Panc1 (cell line): ENCODE measurements at regions not wholly inside any gene's neighbourhood (a gene's known extent, or its start where the extent isn't known, plus 50 kb on each side); places are given as distances from the start of the nearest gene placed in this dataset.

Source experiments
- ATAC-seq: fragments of 200-7000 bp; cut with Tn5 transposase; 2 replicates; pipeline ENCODE4 v1.9.1; 2020; ENCODE audit warnings: mild to moderate bottlenecking, moderate library complexity
- BruUV-seq: library from RNA; stranded (reverse); fragments of 400-500 nt; replicated peaks from 2 replicates; lab custom pipeline; 2021; lab: Mats Ljungman, UMichigan
- CTCF ChIA-PET: fragments of 300-600 bp; sonication (Branson Sonifier 250); formaldehyde crosslinking; loops from one replicate; lab custom pipeline; 2022; ENCODE audit warnings: antibody characterized with exemption; lab: Charles Lee
- POLR2A ChIA-PET: fragments of 300-600 bp; sonication (Branson Sonifier 250); formaldehyde crosslinking; loops from one replicate; lab custom pipeline; 2022; ENCODE audit warnings: antibody characterized with exemption; lab: Charles Lee
- DNase-seq: peaks from one replicate; pipeline ENCODE4 v3.0.0-alpha.2; 2010; ENCODE audit warnings: low read depth, low spot score
- H3K27ac ChIP-seq: 2 replicates; pipeline ENCODE4 v1.5.1; 2011; ENCODE audit warnings: mild to moderate bottlenecking, low read length, inconsistent platforms
- H3K27me3 ChIP-seq: fragments of 200-500 bp; sonication (Bioruptor generic); 2 replicates; pipeline ENCODE4 v1.6.0; 2014; ENCODE audit warnings: low read length, inconsistent platforms; ENCODE audit not compliant: control insufficient read depth, insufficient read depth
- H3K36me3 ChIP-seq: fragments of 200-500 bp; sonication (Bioruptor generic); 2 replicates; pipeline ENCODE4 v1.5.1; 2014; ENCODE audit warnings: inconsistent platforms, mild to moderate bottlenecking, low read length, moderate library complexity; ENCODE audit not compliant: control insufficient read depth, insufficient read depth
- H3K4me1 ChIP-seq: 2 replicates; pipeline ENCODE4 v1.5.1; 2011; ENCODE audit warnings: inconsistent platforms, mild to moderate bottlenecking, low read length, moderate library complexity; ENCODE audit not compliant: control insufficient read depth, insufficient read depth
- H3K4me3 ChIP-seq, 2 experiments: 2 replicates each; pipeline ENCODE4 v1.5.1; 2011 to 2012; ENCODE audit warnings: low read depth in 2 of 2, low read length in 2 of 2, mild to moderate bottlenecking in 2 of 2, inconsistent platforms in 1 of 2, moderate library complexity in 1 of 2
- H3K9me3 ChIP-seq: fragments of 200-500 bp; sonication (Bioruptor generic); 2 replicates; pipeline ENCODE4 v1.5.1; 2014; ENCODE audit warnings: low read depth, mild to moderate bottlenecking, inconsistent platforms, low read length, moderate library complexity; ENCODE audit not compliant: control insufficient read depth, insufficient read depth
- POLR2AphosphoS5 ChIP-seq: IDR thresholded peaks from 2 replicates; pipeline ENCODE4 v1.6.1; 2012; ENCODE audit warnings: mild to moderate bottlenecking, low read depth, low read length, moderate library complexity
- SIN3A ChIP-seq: IDR thresholded peaks from 2 replicates; pipeline ENCODE4 v1.6.1; 2012; ENCODE audit warnings: low read depth, mild to moderate bottlenecking, low read length, moderate library complexity, borderline replicate concordance; ENCODE audit not compliant: insufficient read depth
- TCF7L2 ChIP-seq: IDR thresholded peaks from 2 replicates; pipeline ENCODE4 v1.6.1; 2011; ENCODE audit warnings: mild to moderate bottlenecking, low read depth, low read length, inconsistent platforms
- in situ Hi-C: cut with HindIII; loops from 2 replicates; pipeline ENCODE4 v1.10.0; 2016; ENCODE audit warnings: low sequenced_read_pairs, low pct_unique_long_range_greater_than_20kb
- intact Hi-C: fragments of 100-400 bp; cut with micrococcal nuclease; formaldehyde crosslinking; loops from one replicate; pipeline ENCODE4 v1.10.0; 2022; ENCODE audit not compliant: unreplicated experiment
- TF ChIP-seq, protein P1 (sequence below): fragments of 450-650 bp; IDR thresholded peaks from 2 replicates; pipeline ENCODE4 v1.5.1; 2017; ENCODE audit warnings: mild to moderate bottlenecking
- TF ChIP-seq, protein P2 (sequence below), 2 experiments: IDR thresholded peaks; 2 replicates each; pipeline ENCODE4 v1.6.1; 2011 to 2012; ENCODE audit warnings: low read depth in 2 of 2, control low read depth in 1 of 2, low read length in 1 of 2, mild to moderate bottlenecking in 1 of 2, moderate library complexity in 1 of 2; ENCODE audit not compliant: insufficient read depth in 1 of 2

DNA sequence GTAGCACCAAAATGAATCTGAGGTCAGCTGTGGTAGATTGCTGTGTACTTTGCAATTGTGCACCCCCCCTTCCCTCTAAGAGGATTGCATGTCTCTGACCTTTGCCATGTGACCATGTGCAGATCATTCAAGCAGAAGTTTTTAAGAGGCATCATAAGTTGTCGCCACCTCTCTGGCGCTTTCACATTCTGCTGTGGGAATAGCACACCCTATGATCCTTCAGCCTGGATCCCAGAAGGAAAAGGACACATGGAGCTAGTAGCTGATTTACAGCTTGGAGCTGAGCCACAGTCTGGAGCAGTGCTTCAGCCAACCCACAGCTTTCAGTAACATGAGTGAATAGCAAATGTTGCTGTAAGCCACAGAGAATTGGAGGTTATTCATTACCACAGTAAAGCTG is 158.5 kb downstream of the TSEN15 start:
- TF ChIP-seq, protein P1, sequence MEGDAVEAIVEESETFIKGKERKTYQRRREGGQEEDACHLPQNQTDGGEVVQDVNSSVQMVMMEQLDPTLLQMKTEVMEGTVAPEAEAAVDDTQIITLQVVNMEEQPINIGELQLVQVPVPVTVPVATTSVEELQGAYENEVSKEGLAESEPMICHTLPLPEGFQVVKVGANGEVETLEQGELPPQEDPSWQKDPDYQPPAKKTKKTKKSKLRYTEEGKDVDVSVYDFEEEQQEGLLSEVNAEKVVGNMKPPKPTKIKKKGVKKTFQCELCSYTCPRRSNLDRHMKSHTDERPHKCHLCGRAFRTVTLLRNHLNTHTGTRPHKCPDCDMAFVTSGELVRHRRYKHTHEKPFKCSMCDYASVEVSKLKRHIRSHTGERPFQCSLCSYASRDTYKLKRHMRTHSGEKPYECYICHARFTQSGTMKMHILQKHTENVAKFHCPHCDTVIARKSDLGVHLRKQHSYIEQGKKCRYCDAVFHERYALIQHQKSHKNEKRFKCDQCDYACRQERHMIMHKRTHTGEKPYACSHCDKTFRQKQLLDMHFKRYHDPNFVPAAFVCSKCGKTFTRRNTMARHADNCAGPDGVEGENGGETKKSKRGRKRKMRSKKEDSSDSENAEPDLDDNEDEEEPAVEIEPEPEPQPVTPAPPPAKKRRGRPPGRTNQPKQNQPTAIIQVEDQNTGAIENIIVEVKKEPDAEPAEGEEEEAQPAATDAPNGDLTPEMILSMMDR = no peak
- TF ChIP-seq, protein P2, sequence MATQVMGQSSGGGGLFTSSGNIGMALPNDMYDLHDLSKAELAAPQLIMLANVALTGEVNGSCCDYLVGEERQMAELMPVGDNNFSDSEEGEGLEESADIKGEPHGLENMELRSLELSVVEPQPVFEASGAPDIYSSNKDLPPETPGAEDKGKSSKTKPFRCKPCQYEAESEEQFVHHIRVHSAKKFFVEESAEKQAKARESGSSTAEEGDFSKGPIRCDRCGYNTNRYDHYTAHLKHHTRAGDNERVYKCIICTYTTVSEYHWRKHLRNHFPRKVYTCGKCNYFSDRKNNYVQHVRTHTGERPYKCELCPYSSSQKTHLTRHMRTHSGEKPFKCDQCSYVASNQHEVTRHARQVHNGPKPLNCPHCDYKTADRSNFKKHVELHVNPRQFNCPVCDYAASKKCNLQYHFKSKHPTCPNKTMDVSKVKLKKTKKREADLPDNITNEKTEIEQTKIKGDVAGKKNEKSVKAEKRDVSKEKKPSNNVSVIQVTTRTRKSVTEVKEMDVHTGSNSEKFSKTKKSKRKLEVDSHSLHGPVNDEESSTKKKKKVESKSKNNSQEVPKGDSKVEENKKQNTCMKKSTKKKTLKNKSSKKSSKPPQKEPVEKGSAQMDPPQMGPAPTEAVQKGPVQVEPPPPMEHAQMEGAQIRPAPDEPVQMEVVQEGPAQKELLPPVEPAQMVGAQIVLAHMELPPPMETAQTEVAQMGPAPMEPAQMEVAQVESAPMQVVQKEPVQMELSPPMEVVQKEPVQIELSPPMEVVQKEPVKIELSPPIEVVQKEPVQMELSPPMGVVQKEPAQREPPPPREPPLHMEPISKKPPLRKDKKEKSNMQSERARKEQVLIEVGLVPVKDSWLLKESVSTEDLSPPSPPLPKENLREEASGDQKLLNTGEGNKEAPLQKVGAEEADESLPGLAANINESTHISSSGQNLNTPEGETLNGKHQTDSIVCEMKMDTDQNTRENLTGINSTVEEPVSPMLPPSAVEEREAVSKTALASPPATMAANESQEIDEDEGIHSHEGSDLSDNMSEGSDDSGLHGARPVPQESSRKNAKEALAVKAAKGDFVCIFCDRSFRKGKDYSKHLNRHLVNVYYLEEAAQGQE (IDR thresholded peaks at IDR 0.05; ENCODE audit: insufficient read depth in 1 of 2, low read depth in 2 of 2, low read length in 1 of 2) = no peak
- no peak for TF ChIP-seq TCF7L2
- no peak for TF ChIP-seq POLR2AphosphoS5
- TF ChIP-seq SIN3A = no peak
- ATAC-seq = no peak
- no peaks in the 10 kb centered on the region; the same call in 1 of the 2 replicates for H3K27me3 ChIP-seq
- ChIA-PET POLR2A (no interaction called here), CTCF (no interaction called here)
- H3K4me3 ChIP-seq = no peak overlapping the region
- H3K36me3 ChIP-seq = no peaks in the 10 kb centered on the region; the same call in 1 of the 2 replicates
- intact Hi-C loops = no loop called here
- no TSS peak for BruUV-seq
- H3K9me3 ChIP-seq = no peaks in the 10 kb centered on the region
- H3K4me1 ChIP-seq = no peaks in the 10 kb centered on the region
- H3K27ac ChIP-seq = no peak overlapping the region
- DNase-seq = no peak
- in situ Hi-C loops = no loop called here

DNA sequence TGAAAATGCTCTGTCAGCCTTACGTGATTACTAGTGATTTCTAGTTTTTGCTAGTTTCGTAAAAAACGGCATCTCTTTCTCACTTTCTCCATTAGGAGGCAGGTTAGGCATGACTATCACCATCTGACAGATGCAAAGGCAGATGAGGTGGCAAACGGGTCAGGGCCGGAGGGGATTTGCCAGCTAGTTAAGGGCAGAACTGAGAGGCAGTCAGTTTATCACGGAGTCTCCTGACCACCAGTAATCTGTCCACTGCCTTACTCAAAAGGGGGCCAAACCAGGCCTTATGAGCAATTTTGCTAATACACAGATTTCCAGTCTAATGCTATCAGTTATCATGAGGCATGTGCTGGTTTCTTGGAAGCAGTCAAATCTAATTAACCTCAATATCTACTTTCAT is 159.3 kb downstream of the TSEN15 start:
- BruUV-seq = no TSS peak
- H3K27me3 ChIP-seq = no peaks in the 10 kb centered on the region; the same call in 1 of the 2 replicates
- no peak overlapping the region for H3K27ac ChIP-seq
- DNase-seq (no peak), ATAC-seq (no peak)
- ChIA-PET POLR2A (no interaction called here), CTCF (no interaction called here)
- intact Hi-C loops (no loop called here), in situ Hi-C loops (no loop called here)
- TF ChIP-seq, protein P1 = no peak
- TF ChIP-seq, protein P2 (IDR thresholded peaks at IDR 0.05; ENCODE audit: insufficient read depth in 1 of 2, low read depth in 2 of 2, low read length in 1 of 2) = no peak
- no peak for TF ChIP-seq TCF7L2
- TF ChIP-seq SIN3A = no peak
- no peak for TF ChIP-seq POLR2AphosphoS5
- H3K4me1 ChIP-seq = no peaks in the 10 kb centered on the region
- no peak overlapping the region for H3K4me3 ChIP-seq
- H3K36me3 ChIP-seq = no peaks in the 10 kb centered on the region; the same call in 1 of the 2 replicates
- H3K9me3 ChIP-seq = no peaks in the 10 kb centered on the region
